Panc1 (cell line): ENCODE measurements at regions not wholly inside any gene's neighbourhood (a gene's known extent, or its start where the extent isn't known, plus 50 kb on each side); places are given as distances from the start of the nearest gene placed in this dataset.

ENCODE experiments used
- ATAC-seq: fragments of 200-7000 bp; cut with Tn5 transposase; 2 replicates; pipeline ENCODE4 v1.9.1; 2020; ENCODE audit warnings: mild to moderate bottlenecking, moderate library complexity
- BruUV-seq: library from RNA; stranded (reverse); fragments of 400-500 nt; replicated peaks from 2 replicates; lab custom pipeline; 2021; lab: Mats Ljungman, UMichigan
- CTCF ChIA-PET: fragments of 300-600 bp; sonication (Branson Sonifier 250); formaldehyde crosslinking; loops from one replicate; lab custom pipeline; 2022; ENCODE audit warnings: antibody characterized with exemption; lab: Charles Lee
- POLR2A ChIA-PET: fragments of 300-600 bp; sonication (Branson Sonifier 250); formaldehyde crosslinking; loops from one replicate; lab custom pipeline; 2022; ENCODE audit warnings: antibody characterized with exemption; lab: Charles Lee
- DNase-seq: peaks from one replicate; pipeline ENCODE4 v3.0.0-alpha.2; 2010; ENCODE audit warnings: low read depth, low spot score
- H3K27ac ChIP-seq: 2 replicates; pipeline ENCODE4 v1.5.1; 2011; ENCODE audit warnings: mild to moderate bottlenecking, low read length, inconsistent platforms
- H3K27me3 ChIP-seq: fragments of 200-500 bp; sonication (Bioruptor generic); 2 replicates; pipeline ENCODE4 v1.6.0; 2014; ENCODE audit warnings: low read length, inconsistent platforms; ENCODE audit not compliant: control insufficient read depth, insufficient read depth
- H3K36me3 ChIP-seq: fragments of 200-500 bp; sonication (Bioruptor generic); 2 replicates; pipeline ENCODE4 v1.5.1; 2014; ENCODE audit warnings: inconsistent platforms, mild to moderate bottlenecking, low read length, moderate library complexity; ENCODE audit not compliant: control insufficient read depth, insufficient read depth
- H3K4me1 ChIP-seq: 2 replicates; pipeline ENCODE4 v1.5.1; 2011; ENCODE audit warnings: inconsistent platforms, mild to moderate bottlenecking, low read length, moderate library complexity; ENCODE audit not compliant: control insufficient read depth, insufficient read depth
- H3K4me3 ChIP-seq, 2 experiments: 2 replicates each; pipeline ENCODE4 v1.5.1; 2011 to 2012; ENCODE audit warnings: low read depth in 2 of 2, low read length in 2 of 2, mild to moderate bottlenecking in 2 of 2, inconsistent platforms in 1 of 2, moderate library complexity in 1 of 2
- H3K9me3 ChIP-seq: fragments of 200-500 bp; sonication (Bioruptor generic); 2 replicates; pipeline ENCODE4 v1.5.1; 2014; ENCODE audit warnings: low read depth, mild to moderate bottlenecking, inconsistent platforms, low read length, moderate library complexity; ENCODE audit not compliant: control insufficient read depth, insufficient read depth
- POLR2AphosphoS5 ChIP-seq: IDR thresholded peaks from 2 replicates; pipeline ENCODE4 v1.6.1; 2012; ENCODE audit warnings: mild to moderate bottlenecking, low read depth, low read length, moderate library complexity
- SIN3A ChIP-seq: IDR thresholded peaks from 2 replicates; pipeline ENCODE4 v1.6.1; 2012; ENCODE audit warnings: low read depth, mild to moderate bottlenecking, low read length, moderate library complexity, borderline replicate concordance; ENCODE audit not compliant: insufficient read depth
- TCF7L2 ChIP-seq: IDR thresholded peaks from 2 replicates; pipeline ENCODE4 v1.6.1; 2011; ENCODE audit warnings: mild to moderate bottlenecking, low read depth, low read length, inconsistent platforms
- in situ Hi-C: cut with HindIII; loops from 2 replicates; pipeline ENCODE4 v1.10.0; 2016; ENCODE audit warnings: low sequenced_read_pairs, low pct_unique_long_range_greater_than_20kb
- intact Hi-C: fragments of 100-400 bp; cut with micrococcal nuclease; formaldehyde crosslinking; loops from one replicate; pipeline ENCODE4 v1.10.0; 2022; ENCODE audit not compliant: unreplicated experiment
- TF ChIP-seq, protein P1 (sequence below), 2 experiments: IDR thresholded peaks; 2 replicates each; pipeline ENCODE4 v1.6.1; 2011 to 2012; ENCODE audit warnings: low read depth in 2 of 2, control low read depth in 1 of 2, low read length in 1 of 2, mild to moderate bottlenecking in 1 of 2, moderate library complexity in 1 of 2; ENCODE audit not compliant: insufficient read depth in 1 of 2
- TF ChIP-seq, protein P2 (sequence below): fragments of 450-650 bp; IDR thresholded peaks from 2 replicates; pipeline ENCODE4 v1.5.1; 2017; ENCODE audit warnings: mild to moderate bottlenecking

DNA sequence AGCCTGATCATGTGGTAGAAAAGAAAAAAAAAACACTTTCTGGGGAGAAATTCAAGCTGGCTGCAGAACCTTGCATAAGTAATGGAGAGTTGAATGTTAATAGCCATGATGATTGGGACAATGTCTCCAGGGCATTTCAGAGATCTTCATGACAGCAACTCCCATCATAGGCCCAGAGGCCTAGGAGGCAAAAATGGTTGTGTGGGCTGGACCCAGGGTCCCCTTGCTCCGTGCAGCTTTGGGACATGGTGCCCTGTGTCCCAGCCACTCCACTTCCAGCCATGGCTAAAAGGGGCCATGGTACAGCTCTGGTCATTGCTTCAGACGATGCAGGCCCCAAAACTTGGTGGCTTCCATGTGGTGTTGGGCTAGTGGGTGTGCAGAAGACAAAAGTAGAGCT, 1170.9 kb downstream of the C4orf33 start:
- no peak for ATAC-seq
- CTCF ChIA-PET, result no interaction called here
- Histone ChIP-seq H3K4me3 (no peak overlapping the region), H3K36me3 (no peaks in the 10 kb centered on the region), H3K9me3 (no peaks in the 10 kb centered on the region), H3K4me1 (no peaks in the 10 kb centered on the region), H3K27ac (no peak overlapping the region), H3K27me3 (no peaks in the 10 kb centered on the region)
- intact Hi-C loops, result no loop called here
- BruUV-seq, result no TSS peak
- POLR2A ChIA-PET, result no interaction called here
- TF ChIP-seq, protein P1, sequence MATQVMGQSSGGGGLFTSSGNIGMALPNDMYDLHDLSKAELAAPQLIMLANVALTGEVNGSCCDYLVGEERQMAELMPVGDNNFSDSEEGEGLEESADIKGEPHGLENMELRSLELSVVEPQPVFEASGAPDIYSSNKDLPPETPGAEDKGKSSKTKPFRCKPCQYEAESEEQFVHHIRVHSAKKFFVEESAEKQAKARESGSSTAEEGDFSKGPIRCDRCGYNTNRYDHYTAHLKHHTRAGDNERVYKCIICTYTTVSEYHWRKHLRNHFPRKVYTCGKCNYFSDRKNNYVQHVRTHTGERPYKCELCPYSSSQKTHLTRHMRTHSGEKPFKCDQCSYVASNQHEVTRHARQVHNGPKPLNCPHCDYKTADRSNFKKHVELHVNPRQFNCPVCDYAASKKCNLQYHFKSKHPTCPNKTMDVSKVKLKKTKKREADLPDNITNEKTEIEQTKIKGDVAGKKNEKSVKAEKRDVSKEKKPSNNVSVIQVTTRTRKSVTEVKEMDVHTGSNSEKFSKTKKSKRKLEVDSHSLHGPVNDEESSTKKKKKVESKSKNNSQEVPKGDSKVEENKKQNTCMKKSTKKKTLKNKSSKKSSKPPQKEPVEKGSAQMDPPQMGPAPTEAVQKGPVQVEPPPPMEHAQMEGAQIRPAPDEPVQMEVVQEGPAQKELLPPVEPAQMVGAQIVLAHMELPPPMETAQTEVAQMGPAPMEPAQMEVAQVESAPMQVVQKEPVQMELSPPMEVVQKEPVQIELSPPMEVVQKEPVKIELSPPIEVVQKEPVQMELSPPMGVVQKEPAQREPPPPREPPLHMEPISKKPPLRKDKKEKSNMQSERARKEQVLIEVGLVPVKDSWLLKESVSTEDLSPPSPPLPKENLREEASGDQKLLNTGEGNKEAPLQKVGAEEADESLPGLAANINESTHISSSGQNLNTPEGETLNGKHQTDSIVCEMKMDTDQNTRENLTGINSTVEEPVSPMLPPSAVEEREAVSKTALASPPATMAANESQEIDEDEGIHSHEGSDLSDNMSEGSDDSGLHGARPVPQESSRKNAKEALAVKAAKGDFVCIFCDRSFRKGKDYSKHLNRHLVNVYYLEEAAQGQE (IDR thresholded peaks at IDR 0.05; ENCODE audit: insufficient read depth in 1 of 2, low read depth in 2 of 2, low read length in 1 of 2), result no peak
- TF ChIP-seq, protein P2, sequence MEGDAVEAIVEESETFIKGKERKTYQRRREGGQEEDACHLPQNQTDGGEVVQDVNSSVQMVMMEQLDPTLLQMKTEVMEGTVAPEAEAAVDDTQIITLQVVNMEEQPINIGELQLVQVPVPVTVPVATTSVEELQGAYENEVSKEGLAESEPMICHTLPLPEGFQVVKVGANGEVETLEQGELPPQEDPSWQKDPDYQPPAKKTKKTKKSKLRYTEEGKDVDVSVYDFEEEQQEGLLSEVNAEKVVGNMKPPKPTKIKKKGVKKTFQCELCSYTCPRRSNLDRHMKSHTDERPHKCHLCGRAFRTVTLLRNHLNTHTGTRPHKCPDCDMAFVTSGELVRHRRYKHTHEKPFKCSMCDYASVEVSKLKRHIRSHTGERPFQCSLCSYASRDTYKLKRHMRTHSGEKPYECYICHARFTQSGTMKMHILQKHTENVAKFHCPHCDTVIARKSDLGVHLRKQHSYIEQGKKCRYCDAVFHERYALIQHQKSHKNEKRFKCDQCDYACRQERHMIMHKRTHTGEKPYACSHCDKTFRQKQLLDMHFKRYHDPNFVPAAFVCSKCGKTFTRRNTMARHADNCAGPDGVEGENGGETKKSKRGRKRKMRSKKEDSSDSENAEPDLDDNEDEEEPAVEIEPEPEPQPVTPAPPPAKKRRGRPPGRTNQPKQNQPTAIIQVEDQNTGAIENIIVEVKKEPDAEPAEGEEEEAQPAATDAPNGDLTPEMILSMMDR, result no peak
- TF ChIP-seq SIN3A (no peak), TCF7L2 (no peak), POLR2AphosphoS5 (no peak)
- no peak for DNase-seq
- in situ Hi-C loops, result no loop called here

DNA sequence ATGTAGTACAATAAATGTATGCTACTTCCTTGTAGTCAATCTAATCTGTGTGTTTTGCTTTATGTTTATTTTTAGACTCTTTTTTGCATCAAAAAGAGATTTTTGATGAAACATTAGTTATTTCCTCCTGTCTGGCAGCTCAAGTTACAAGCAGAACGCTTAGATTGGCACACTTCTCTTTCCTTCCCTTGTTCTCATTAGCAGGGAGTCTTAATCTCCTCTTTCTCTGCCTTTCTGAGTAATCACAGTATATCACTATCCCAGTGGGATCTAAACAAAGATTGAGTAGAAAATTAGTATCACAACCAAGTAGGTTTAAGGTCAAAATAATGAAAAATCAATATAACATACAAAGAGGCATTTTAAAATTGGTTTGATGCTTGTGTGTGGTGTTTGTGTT, 1192.6 kb downstream of the C4orf33 start:
- no peak overlapping the region for H3K4me3 ChIP-seq
- H3K27ac ChIP-seq, result no peak overlapping the region
- in situ Hi-C loops, result no loop called here
- no peak for TF ChIP-seq POLR2AphosphoS5
- no peak for TF ChIP-seq SIN3A
- no peak for TF ChIP-seq TCF7L2
- TF ChIP-seq, protein P1 (IDR thresholded peaks at IDR 0.05; ENCODE audit: insufficient read depth in 1 of 2, low read depth in 2 of 2, low read length in 1 of 2), result no peak
- TF ChIP-seq, protein P2, result no peak
- ChIA-PET POLR2A (no interaction called here), CTCF (no interaction called here)
- BruUV-seq, result no TSS peak
- ATAC-seq (no peak), DNase-seq (no peak)
- H3K9me3 ChIP-seq, result no peaks in the 10 kb centered on the region
- no peaks in the 10 kb centered on the region for H3K4me1 ChIP-seq
- intact Hi-C loops, result no loop called here
- no peaks in the 10 kb centered on the region for H3K27me3 ChIP-seq
- H3K36me3 ChIP-seq, result no peaks in the 10 kb centered on the region
